Gastrocnemius medialis (tissue), 4 donors: ENCODE measurements at regions not wholly inside any gene's neighbourhood (a gene's known extent, or its start where the extent isn't known, plus 50 kb on each side); places are given as distances from the start of the nearest gene placed in this dataset.

Source experiments
- ATAC-seq, 2 donors: fragments of 150-250 bp; one replicate each; pipeline ENCODE4 v1.9.1; 2016
- DNase-seq, 2 donors: peaks; one replicate each; pipeline ENCODE4 v3.0.0-alpha.2; 2019
- H3K27ac ChIP-seq, 4 donors: fragments of 200-600 bp; sonication (generic); 1 replicate in 1 of 4; 2 replicates in 3 of 4; pipeline ENCODE4 v1.5.1; 2016 to 2018; ENCODE audit warnings: mild to moderate bottlenecking in 2 of 4, moderate library complexity in 1 of 4
- H3K27me3 ChIP-seq, 3 donors: fragments of 200-600 bp; sonication (generic) in 2 of 3; 1 replicate in 1 of 3; 2 replicates in 2 of 3; pipeline versions ENCODE4 v1.5.1 to v1.6.0; 2016 to 2019; ENCODE audit warnings: mild to moderate bottlenecking in 1 of 3, moderate library complexity in 1 of 3
- H3K36me3 ChIP-seq, 2 donors: fragments of 200-600 bp; sonication (generic) in 1 of 2; one replicate each; pipeline ENCODE4 v1.5.1; 2017 to 2018
- H3K4me1 ChIP-seq, 2 donors: fragments of 200-600 bp; sonication (generic) in 1 of 2; one replicate each; pipeline ENCODE4 v1.5.1; 2016 to 2017; ENCODE audit warnings: mild to moderate bottlenecking in 2 of 2
- H3K4me3 ChIP-seq, 4 donors: fragments of 200-600 bp; sonication (generic) in 3 of 4; 1 replicate in 1 of 4; 2 replicates in 3 of 4; pipeline ENCODE4 v1.5.1; 2016 to 2019; ENCODE audit warnings: mild to moderate bottlenecking in 2 of 4
- H3K9me3 ChIP-seq, 3 donors: fragments of 200-600 bp; sonication (generic) in 2 of 3; 1 replicate in 1 of 3; 2 replicates in 2 of 3; pipeline ENCODE4 v1.5.1; 2016 to 2019
- POLR2A ChIP-seq, 2 donors: fragments of 450-650 bp; IDR thresholded peaks; one replicate each; pipeline ENCODE4 v1.6.1; 2017; ENCODE audit warnings: antibody characterized with exemption in 2 of 2, mild to moderate bottlenecking in 2 of 2, moderate library complexity in 2 of 2
- in situ Hi-C, 4 donors: fragments of 200-750 bp; cut with MboI; loops; one replicate each; pipeline versions ENCODE4 v1.15.0 to v1.8.0; 2017; ENCODE audit warnings: low sequenced_read_pairs in 4 of 4
- intact Hi-C: fragments of 100-400 bp; cut with DNase I; formaldehyde crosslinking; loops from one replicate; pipeline ENCODE4 v1.15.1; 2023; ENCODE audit warnings: low total_unique reads
- TF ChIP-seq, protein P1 (sequence below), 5 experiments: fragments of 450-650 bp in 3 of 5; fragments of 200-600 bp in 2 of 5; sonication (generic) in 2 of 5; IDR thresholded peaks in 4 of 5; conservative IDR thresholded peaks in 1 of 5; 1 replicate in 4 of 5; 2 replicates in 1 of 5; pipeline ENCODE4 v1.5.1; 2016 to 2019; ENCODE audit warnings: antibody characterized with exemption in 5 of 5, mild to moderate bottlenecking in 3 of 5, moderate library complexity in 3 of 5

DNA sequence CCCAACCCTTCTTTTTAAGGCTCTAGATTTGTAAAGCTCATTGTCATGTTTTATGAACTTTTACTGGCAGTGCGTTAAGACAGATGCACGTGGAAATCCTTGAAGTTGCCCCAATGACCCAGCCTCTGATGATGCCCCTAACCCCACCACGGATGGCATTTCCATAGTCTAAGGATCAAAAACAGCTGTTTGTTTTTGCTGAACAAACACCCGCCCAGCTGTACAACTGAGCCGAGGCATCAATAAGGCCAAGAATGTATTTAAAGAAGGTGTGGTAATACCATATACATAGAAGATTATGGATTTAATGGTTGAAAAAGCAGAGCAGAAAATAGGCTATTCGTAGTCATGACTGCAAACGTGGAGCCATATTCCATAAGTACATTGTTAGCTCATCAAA lies 83.7 kb downstream of the SALL1 start:
- TF ChIP-seq, protein P1, sequence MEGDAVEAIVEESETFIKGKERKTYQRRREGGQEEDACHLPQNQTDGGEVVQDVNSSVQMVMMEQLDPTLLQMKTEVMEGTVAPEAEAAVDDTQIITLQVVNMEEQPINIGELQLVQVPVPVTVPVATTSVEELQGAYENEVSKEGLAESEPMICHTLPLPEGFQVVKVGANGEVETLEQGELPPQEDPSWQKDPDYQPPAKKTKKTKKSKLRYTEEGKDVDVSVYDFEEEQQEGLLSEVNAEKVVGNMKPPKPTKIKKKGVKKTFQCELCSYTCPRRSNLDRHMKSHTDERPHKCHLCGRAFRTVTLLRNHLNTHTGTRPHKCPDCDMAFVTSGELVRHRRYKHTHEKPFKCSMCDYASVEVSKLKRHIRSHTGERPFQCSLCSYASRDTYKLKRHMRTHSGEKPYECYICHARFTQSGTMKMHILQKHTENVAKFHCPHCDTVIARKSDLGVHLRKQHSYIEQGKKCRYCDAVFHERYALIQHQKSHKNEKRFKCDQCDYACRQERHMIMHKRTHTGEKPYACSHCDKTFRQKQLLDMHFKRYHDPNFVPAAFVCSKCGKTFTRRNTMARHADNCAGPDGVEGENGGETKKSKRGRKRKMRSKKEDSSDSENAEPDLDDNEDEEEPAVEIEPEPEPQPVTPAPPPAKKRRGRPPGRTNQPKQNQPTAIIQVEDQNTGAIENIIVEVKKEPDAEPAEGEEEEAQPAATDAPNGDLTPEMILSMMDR (IDR thresholded peaks at IDR 0.05 in 4 of 5, conservative IDR thresholded peaks at IDR 0.05 in 1 of 5), result no peak
- no peak for TF ChIP-seq POLR2A (IDR thresholded peaks at IDR 0.05)
- no peaks in the 10 kb centered on the region for H3K27me3 ChIP-seq
- no peaks in the 10 kb centered on the region for H3K4me1 ChIP-seq
- no peak overlapping the region for H3K4me3 ChIP-seq
- DNase-seq (no peak), ATAC-seq (no peak)
- intact Hi-C loops (no loop called here), in situ Hi-C loops (no loop called here)
- no peak overlapping the region for H3K27ac ChIP-seq
- no peaks in the 10 kb centered on the region for H3K36me3 ChIP-seq
- H3K9me3 ChIP-seq, result no peaks in the 10 kb centered on the region

DNA sequence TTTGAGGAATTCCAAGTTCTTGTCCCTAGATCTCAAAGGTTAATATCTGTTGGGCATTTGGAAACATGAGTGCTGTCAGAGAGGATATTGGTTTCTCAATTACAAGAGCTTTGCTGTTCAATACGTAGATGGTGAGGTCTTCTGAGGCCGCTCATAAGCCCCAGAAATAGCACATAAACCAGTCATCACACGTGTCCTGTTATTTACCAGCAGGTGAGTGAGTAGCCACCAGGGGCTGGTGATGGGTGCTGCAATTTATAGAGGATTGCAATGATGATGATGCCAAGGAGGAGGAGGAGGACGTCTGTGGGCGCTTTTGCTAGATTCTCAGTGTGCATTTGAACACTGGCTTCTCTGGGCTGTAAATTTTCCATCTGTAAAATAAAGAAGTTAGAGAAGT lies 89.0 kb downstream of the SALL1 start:
- intact Hi-C loops (no loop called here), in situ Hi-C loops (no loop called here)
- H3K4me1 ChIP-seq, result no peaks in the 10 kb centered on the region
- no peaks in the 10 kb centered on the region for H3K36me3 ChIP-seq
- TF ChIP-seq, protein P1 (IDR thresholded peaks at IDR 0.05 in 4 of 5, conservative IDR thresholded peaks at IDR 0.05 in 1 of 5), result no peak
- TF ChIP-seq POLR2A (IDR thresholded peaks at IDR 0.05), result no peak
- H3K27me3 ChIP-seq, result peaks cover 0 to 2% (median 0%) of the 10 kb centered on the region in 3 donors
- H3K27ac ChIP-seq, result no peak overlapping the region
- ATAC-seq (no peak), DNase-seq (no peak)
- H3K4me3 ChIP-seq, result no peak overlapping the region
- H3K9me3 ChIP-seq, result no peaks in the 10 kb centered on the region

DNA sequence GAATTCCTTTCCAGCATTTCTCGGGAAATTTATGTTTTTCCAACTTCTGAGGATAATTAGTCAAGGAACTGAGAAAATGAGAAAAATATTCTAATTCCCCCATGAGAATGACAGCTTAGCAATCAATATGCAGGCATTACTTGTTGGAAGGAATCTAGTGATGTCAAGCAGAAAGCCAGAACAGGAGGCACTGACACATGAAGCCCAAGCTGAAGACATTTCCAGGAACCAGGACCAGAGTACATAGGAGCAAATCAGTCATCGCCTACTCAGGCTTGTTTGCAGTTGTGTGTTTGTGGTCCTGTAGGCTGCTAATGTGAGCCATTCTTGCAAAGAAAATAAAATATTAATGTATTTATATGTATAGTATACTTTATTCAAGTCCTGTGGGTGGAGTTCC lies 89.7 kb downstream of the SALL1 start:
- no peak for TF ChIP-seq POLR2A (IDR thresholded peaks at IDR 0.05)
- TF ChIP-seq, protein P1 (IDR thresholded peaks at IDR 0.05 in 4 of 5, conservative IDR thresholded peaks at IDR 0.05 in 1 of 5), result no peak
- Histone ChIP-seq H3K4me3 (no peak overlapping the region), H3K36me3 (no peaks in the 10 kb centered on the region), H3K27me3 (peaks cover 0 to 6% (median 0%) of the 10 kb centered on the region in 3 donors), H3K4me1 (no peaks in the 10 kb centered on the region), H3K9me3 (no peaks in the 10 kb centered on the region), H3K27ac (no peak overlapping the region)
- DNase-seq (no peak), ATAC-seq (no peak)
- intact Hi-C loops, result no loop called here
- in situ Hi-C loops, result no loop called here

DNA sequence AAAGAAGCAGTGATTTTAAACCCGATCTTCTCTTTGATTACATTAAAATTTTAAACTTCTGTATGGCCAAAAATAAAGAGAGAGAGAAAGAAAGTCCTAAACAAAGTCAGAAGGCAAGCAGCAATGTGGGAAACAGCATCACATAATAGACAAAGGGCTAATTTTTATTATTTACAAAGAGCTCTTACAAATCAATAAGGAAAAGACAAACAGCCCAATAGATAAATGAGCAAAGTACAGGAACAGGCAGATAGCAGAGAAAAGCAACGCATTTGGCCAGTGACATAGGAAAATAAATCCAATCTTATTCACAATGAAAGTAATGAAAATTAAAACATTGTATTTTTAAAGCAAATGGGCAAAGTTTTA lies 93.1 kb downstream of the SALL1 start:
- in situ Hi-C loops, result no loop called here
- peaks cover 0 to 6% (median 0%) of the 10 kb centered on the region in 3 donors for H3K27me3 ChIP-seq
- DNase-seq (no peak), ATAC-seq (no peak)
- H3K9me3 ChIP-seq, result no peaks in the 10 kb centered on the region
- TF ChIP-seq, protein P1 (IDR thresholded peaks at IDR 0.05 in 4 of 5, conservative IDR thresholded peaks at IDR 0.05 in 1 of 5), result no peak
- TF ChIP-seq POLR2A (IDR thresholded peaks at IDR 0.05), result no peak
- no peaks in the 10 kb centered on the region for H3K4me1 ChIP-seq
- intact Hi-C loops, result no loop called here
- H3K36me3 ChIP-seq, result no peaks in the 10 kb centered on the region
- H3K27ac ChIP-seq, result no peak overlapping the region
- H3K4me3 ChIP-seq, result no peak overlapping the region

DNA sequence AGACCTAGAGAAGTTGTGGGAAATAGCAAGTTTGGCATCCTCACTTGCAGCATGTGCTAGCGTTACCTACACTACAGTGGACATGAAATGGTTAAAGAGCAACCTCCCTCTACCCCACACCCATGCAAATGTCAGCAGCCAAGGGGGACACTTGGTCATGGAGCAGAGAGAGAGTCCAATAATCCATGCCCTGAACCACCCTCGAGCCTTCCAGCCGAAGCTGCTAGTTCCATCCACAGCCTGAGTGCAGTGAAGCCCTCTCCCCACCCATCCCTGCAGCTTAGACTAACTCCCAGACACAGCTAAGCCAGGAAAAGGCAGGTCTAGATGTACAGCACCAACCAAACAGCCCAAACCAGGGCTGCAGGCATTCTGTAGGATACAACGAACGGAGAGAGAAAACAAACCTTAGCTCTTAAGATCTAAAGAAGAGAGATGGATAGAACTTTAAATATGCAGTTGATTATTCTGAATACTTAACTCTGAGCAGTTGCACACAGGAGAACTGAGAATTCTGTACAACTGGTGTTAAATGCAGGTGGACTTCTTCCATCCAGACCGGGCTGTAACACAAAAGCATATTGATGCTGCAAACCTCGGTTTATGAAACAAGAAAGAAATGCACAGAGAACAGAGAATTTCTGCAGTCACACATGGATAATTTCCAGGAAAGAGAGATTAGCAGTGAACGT lies 93.8 kb downstream of the SALL1 start:
- DNase-seq (no peak), ATAC-seq (no peak)
- no peaks in the 10 kb centered on the region for H3K36me3 ChIP-seq
- no peak overlapping the region for H3K4me3 ChIP-seq
- TF ChIP-seq, protein P1 (IDR thresholded peaks at IDR 0.05 in 4 of 5, conservative IDR thresholded peaks at IDR 0.05 in 1 of 5), result no peak
- no peak for TF ChIP-seq POLR2A (IDR thresholded peaks at IDR 0.05)
- peaks cover 0 to 6% (median 0%) of the 10 kb centered on the region in 3 donors for H3K27me3 ChIP-seq
- no peak overlapping the region for H3K27ac ChIP-seq
- H3K9me3 ChIP-seq, result no peaks in the 10 kb centered on the region
- intact Hi-C loops, result no loop called here
- in situ Hi-C loops, result no loop called here
- H3K4me1 ChIP-seq, result no peaks in the 10 kb centered on the region
